Activated naive CD8-positive, alpha-beta T cell treated with anti-CD3 and anti-CD28 coated beads, Interleukin-2, amount 10 ng/mL, durations not matched to agents 7 days and 5 days (primary cell): ENCODE measurements at regions not wholly inside any gene's neighbourhood (a gene's known extent, or its start where the extent isn't known, plus 50 kb on each side); places are given as distances from the start of the nearest gene placed in this dataset.

Source experiments
- ATAC-seq: fragments of 150-1000 bp; cut with Tn5 transposase; one replicate; pipeline ENCODE4 v1.10.0; 2021; ENCODE audit warnings: low read depth, moderate library complexity
- POLR2A ChIA-PET: fragments of 350-600 bp; sonication (Branson Sonifier 250); formaldehyde crosslinking; loops from one replicate; lab custom pipeline; 2021; ENCODE audit warnings: antibody characterized with exemption; lab: Charles Lee
- DNase-seq: peaks from one replicate; pipeline ENCODE4 v3.0.0; 2021
- H3K27ac Mint-ChIP-seq: one replicate; pipeline ENCODE4 v1.8.0; 2022; ENCODE audit warnings: mild to moderate bottlenecking, mixed read lengths
- H3K27me3 Mint-ChIP-seq: one replicate; pipeline ENCODE4 v1.8.0; 2022; ENCODE audit warnings: mild to moderate bottlenecking, moderate library complexity, mixed read lengths
- H3K36me3 Mint-ChIP-seq: one replicate; pipeline ENCODE4 v1.8.0; 2021; ENCODE audit warnings: mild to moderate bottlenecking, mixed read lengths
- H3K4me1 Mint-ChIP-seq: one replicate; pipeline ENCODE4 v1.8.0; 2021; ENCODE audit warnings: mixed read lengths
- H3K4me3 Mint-ChIP-seq: one replicate; pipeline ENCODE4 v1.8.0; 2022; ENCODE audit warnings: mild to moderate bottlenecking, moderate library complexity, mixed read lengths
- H3K9me3 Mint-ChIP-seq: one replicate; pipeline ENCODE4 v1.8.0; 2021; ENCODE audit warnings: mixed read lengths

- POLR2A ChIA-PET, result no interaction called here
- H3K27ac Mint-ChIP-seq, result no peak overlapping the region
These were observed 437.6 kb downstream of the KIF4B start for GRCh38 chr5:155451106-155451505.

GRCh38 chr5:155455791-155456514, 442.4 kb downstream of the KIF4B start:
- H3K27me3 Mint-ChIP-seq, result no peaks in the 10 kb centered on the region
- POLR2A ChIA-PET, result no interaction called here
- H3K9me3 Mint-ChIP-seq, result no peaks in the 10 kb centered on the region
- H3K4me1 Mint-ChIP-seq, result no peaks in the 10 kb centered on the region
- ATAC-seq (no peak), DNase-seq (no peak)
- no peaks in the 10 kb centered on the region for H3K36me3 Mint-ChIP-seq
- no peak overlapping the region for H3K4me3 Mint-ChIP-seq
- no peak overlapping the region for H3K27ac Mint-ChIP-seq

More at GRCh38 chr5:155451106-155451505, 437.6 kb downstream of the KIF4B start:
- H3K36me3 Mint-ChIP-seq, result no peaks in the 10 kb centered on the region
- H3K4me3 Mint-ChIP-seq, result no peak overlapping the region
- no peak for ATAC-seq
- no peak for DNase-seq
- H3K4me1 Mint-ChIP-seq, result no peaks in the 10 kb centered on the region
- no peaks in the 10 kb centered on the region for H3K27me3 Mint-ChIP-seq
- H3K9me3 Mint-ChIP-seq, result peaks cover 3% of the 10 kb centered on the region

DNA sequence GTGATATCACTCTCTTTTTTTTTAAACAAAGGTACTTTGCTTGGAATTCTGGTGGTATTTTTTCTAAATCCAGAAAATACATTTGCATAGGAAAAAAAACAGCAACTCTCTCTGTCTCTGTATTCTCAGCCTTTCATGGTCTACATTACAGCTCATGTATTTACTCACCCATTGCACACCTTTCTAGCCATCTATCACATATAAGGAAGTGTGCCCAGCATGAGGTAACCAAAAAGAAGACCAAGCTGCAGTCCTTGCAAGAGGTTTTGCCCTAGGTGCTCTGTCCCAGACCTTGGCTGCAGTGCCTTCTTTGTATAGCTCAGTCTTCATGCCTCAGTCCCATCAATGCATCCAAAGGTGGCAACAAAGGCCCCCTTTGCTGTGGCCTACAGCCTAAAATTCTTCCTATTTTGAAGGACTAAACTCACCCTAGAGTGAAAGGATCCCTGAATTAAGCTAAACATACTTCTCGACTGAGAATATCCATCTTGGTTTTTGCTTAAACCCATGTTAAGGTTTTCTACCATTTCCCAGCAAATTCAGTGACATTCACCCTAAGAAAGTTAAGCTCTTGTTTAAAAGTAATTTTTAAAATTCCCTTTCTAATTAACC, 446.4 kb downstream of the KIF4B start:
- POLR2A ChIA-PET, result no interaction called here
- Mint-ChIP-seq H3K27me3 (no peaks in the 10 kb centered on the region), H3K4me3 (no peak overlapping the region), H3K36me3 (no peaks in the 10 kb centered on the region), H3K27ac (no peak overlapping the region), H3K4me1 (no peaks in the 10 kb centered on the region), H3K9me3 (no peaks in the 10 kb centered on the region)
- DNase-seq (no peak), ATAC-seq (no peak)

DNA sequence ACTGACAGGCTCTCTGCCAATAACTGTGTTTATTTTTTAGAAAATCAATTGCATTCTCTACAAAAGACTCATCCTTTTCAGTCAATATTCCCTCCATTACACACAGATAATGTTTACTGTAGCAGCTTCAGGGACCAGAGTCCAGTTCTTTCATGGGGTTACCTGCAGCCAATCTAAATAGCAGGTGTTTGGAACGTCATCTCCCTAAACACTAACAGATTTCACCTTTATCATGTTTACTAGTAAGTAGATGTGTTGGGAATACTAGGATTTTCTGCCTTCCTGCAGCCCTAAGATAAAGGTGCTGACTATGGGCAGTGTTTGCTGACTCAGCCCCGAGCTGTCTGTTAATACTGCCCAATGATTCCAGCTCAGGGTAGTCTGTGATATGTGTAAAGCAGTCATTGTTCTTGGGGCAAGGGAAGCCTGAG, 447.0 kb downstream of the KIF4B start:
- DNase-seq (no peak), ATAC-seq (no peak)
- Mint-ChIP-seq H3K27ac (no peak overlapping the region), H3K9me3 (no peaks in the 10 kb centered on the region), H3K36me3 (no peaks in the 10 kb centered on the region), H3K4me3 (no peak overlapping the region), H3K27me3 (no peaks in the 10 kb centered on the region), H3K4me1 (no peaks in the 10 kb centered on the region)
- POLR2A ChIA-PET, result no interaction called here

DNA sequence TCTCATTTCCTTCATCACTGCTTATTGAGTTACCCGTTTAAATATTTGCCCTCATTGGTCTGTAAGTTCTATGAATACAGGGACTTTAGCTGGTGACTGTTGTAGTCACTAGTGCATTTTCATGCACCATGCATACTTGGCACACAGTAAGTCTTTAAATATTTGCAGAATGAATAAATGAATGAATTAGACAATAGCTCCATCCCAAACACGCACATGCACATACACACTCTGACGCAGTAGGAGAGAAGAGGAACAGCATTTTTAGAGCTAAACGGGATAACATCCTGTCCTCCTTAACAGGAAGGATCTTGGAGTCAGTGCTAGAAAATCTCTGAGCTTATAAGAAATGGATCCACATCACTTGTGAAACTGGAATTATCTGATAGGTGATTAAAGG, 447.7 kb downstream of the KIF4B start:
- DNase-seq, result no peak
- Mint-ChIP-seq H3K9me3 (no peaks in the 10 kb centered on the region), H3K27ac (no peak overlapping the region), H3K4me3 (no peak overlapping the region), H3K27me3 (no peaks in the 10 kb centered on the region), H3K36me3 (no peaks in the 10 kb centered on the region), H3K4me1 (no peaks in the 10 kb centered on the region)
- POLR2A ChIA-PET, result no interaction called here
- no peak for ATAC-seq

GRCh38 chr5:155466851-155467250, 453.3 kb downstream of the KIF4B start:
- Mint-ChIP-seq H3K4me1 (no peaks in the 10 kb centered on the region), H3K4me3 (no peak overlapping the region), H3K9me3 (no peaks in the 10 kb centered on the region), H3K27ac (no peak overlapping the region), H3K27me3 (no peaks in the 10 kb centered on the region), H3K36me3 (no peaks in the 10 kb centered on the region)
- DNase-seq, result no peak
- ATAC-seq, result no peak
- POLR2A ChIA-PET, result no interaction called here

- Mint-ChIP-seq H3K4me1 (no peaks in the 10 kb centered on the region), H3K27me3 (no peaks in the 10 kb centered on the region), H3K27ac (no peak overlapping the region), H3K4me3 (no peak overlapping the region), H3K9me3 (no peaks in the 10 kb centered on the region), H3K36me3 (no peaks in the 10 kb centered on the region)
- no peak for DNase-seq
- no peak for ATAC-seq
- POLR2A ChIA-PET, result no interaction called here
These were observed 457.5 kb downstream of the KIF4B start for GRCh38 chr5:155471027-155471426.

GRCh38 chr5:155472780-155473179, 459.2 kb downstream of the KIF4B start:
- H3K4me1 Mint-ChIP-seq, result no peaks in the 10 kb centered on the region
- no peaks in the 10 kb centered on the region for H3K9me3 Mint-ChIP-seq
- H3K27me3 Mint-ChIP-seq, result no peaks in the 10 kb centered on the region
- ATAC-seq (no peak), DNase-seq (no peak)
- POLR2A ChIA-PET, result no interaction called here
- H3K27ac Mint-ChIP-seq, result no peak overlapping the region
- H3K36me3 Mint-ChIP-seq, result no peaks in the 10 kb centered on the region
- no peak overlapping the region for H3K4me3 Mint-ChIP-seq

- ATAC-seq (no peak), DNase-seq (no peak)
- Mint-ChIP-seq H3K27me3 (no peaks in the 10 kb centered on the region), H3K4me3 (no peak overlapping the region), H3K36me3 (no peaks in the 10 kb centered on the region), H3K4me1 (no peaks in the 10 kb centered on the region), H3K27ac (no peak overlapping the region), H3K9me3 (no peaks in the 10 kb centered on the region)
- POLR2A ChIA-PET, result no interaction called here
These were observed 461.8 kb downstream of the KIF4B start for GRCh38 chr5:155475318-155475717.

GRCh38 chr5:155480731-155481131, 467.2 kb downstream of the KIF4B start:
- no peak for DNase-seq
- Mint-ChIP-seq H3K9me3 (no peaks in the 10 kb centered on the region), H3K4me3 (no peak overlapping the region), H3K27ac (no peak overlapping the region), H3K36me3 (no peaks in the 10 kb centered on the region), H3K4me1 (no peaks in the 10 kb centered on the region), H3K27me3 (no peaks in the 10 kb centered on the region)
- no peak for ATAC-seq
- POLR2A ChIA-PET, result no interaction called here

- no peaks in the 10 kb centered on the region for H3K4me1 Mint-ChIP-seq
- POLR2A ChIA-PET, result no interaction called here
- no peaks in the 10 kb centered on the region for H3K27me3 Mint-ChIP-seq
- H3K36me3 Mint-ChIP-seq, result no peaks in the 10 kb centered on the region
- no peak overlapping the region for H3K27ac Mint-ChIP-seq
- DNase-seq, result no peak
- H3K9me3 Mint-ChIP-seq, result no peaks in the 10 kb centered on the region
- H3K4me3 Mint-ChIP-seq, result no peak overlapping the region
- ATAC-seq, result no peak
These were observed 467.6 kb downstream of the KIF4B start for GRCh38 chr5:155481182-155481581.

DNA sequence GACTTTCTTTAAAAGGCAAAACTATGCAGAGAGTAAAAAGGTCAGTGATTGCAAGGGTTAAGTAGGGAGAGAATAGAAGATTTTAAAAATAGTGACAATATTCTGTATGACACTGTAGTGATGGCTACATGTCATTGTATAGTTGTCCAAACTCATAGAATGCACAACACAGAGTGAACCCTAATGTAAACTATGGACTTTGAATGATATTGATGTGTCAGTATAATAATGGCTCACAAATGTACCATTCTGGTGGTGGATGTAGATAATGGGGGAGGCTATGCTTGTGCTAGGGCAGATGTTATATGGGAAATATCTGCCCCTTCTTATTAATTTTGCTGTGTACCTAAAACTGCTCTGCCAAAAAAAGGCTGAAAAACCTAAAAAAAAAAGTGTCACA, 468.9 kb downstream of the KIF4B start:
- no peaks in the 10 kb centered on the region for H3K4me1 Mint-ChIP-seq
- H3K36me3 Mint-ChIP-seq, result no peaks in the 10 kb centered on the region
- DNase-seq, result no peak
- no peaks in the 10 kb centered on the region for H3K27me3 Mint-ChIP-seq
- POLR2A ChIA-PET, result no interaction called here
- no peak overlapping the region for H3K27ac Mint-ChIP-seq
- H3K9me3 Mint-ChIP-seq, result no peaks in the 10 kb centered on the region
- no peak for ATAC-seq
- H3K4me3 Mint-ChIP-seq, result no peak overlapping the region

DNA sequence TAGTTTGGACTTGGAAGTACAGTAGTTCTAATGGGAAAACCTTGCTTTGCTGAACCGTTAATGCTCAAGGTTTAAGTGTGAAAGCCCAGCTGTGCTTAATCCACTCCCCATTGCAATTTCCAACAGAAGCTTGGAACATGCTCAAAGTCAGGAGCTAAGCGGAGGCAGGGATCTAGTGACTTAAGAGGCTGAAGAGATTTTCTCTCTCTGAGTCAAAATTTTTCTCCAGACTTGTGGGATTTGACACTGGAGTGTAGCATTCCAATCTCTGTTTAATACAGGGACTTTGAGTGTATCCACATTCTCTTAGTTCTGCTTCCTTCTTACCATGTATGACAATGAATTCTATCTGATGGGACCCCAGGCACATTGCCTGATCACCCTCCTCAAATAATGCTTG, 471.8 kb downstream of the KIF4B start:
- DNase-seq (no peak), ATAC-seq (no peak)
- Mint-ChIP-seq H3K27ac (no peak overlapping the region), H3K4me3 (no peak overlapping the region), H3K36me3 (no peaks in the 10 kb centered on the region), H3K4me1 (no peaks in the 10 kb centered on the region), H3K27me3 (no peaks in the 10 kb centered on the region), H3K9me3 (no peaks in the 10 kb centered on the region)
- POLR2A ChIA-PET, result no interaction called here

DNA sequence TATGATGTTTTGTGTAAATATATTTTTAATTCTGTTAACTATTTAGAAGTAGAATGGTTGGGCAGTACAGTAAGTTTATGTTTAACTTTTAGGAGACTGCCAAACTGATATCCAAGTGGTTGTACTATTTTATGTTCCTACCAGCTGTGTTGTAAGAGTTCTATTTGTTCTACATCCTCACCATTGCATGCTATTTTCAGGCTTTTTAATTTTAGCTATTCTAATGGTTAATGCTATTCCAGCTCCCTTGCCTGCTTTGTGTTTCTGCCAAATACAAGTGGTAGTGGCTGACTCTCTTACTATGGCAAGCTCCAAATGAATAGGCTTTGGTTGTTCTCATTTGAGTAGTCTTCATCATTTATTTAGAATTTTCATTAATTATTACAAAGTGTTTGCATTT, 476.4 kb downstream of the KIF4B start:
- no peak for DNase-seq
- H3K4me1 Mint-ChIP-seq, result no peaks in the 10 kb centered on the region
- H3K27me3 Mint-ChIP-seq, result no peaks in the 10 kb centered on the region
- no peak overlapping the region for H3K27ac Mint-ChIP-seq
- H3K36me3 Mint-ChIP-seq, result no peaks in the 10 kb centered on the region
- POLR2A ChIA-PET, result no interaction called here
- no peak overlapping the region for H3K4me3 Mint-ChIP-seq
- H3K9me3 Mint-ChIP-seq, result no peaks in the 10 kb centered on the region
- ATAC-seq, result no peak
